Fibroblast of mammary gland (primary cell): ENCODE measurements at regions not wholly inside any gene's neighbourhood (a gene's known extent, or its start where the extent isn't known, plus 50 kb on each side); places are given as distances from the start of the nearest gene placed in this dataset.

Experiments used
- DNase-seq: peaks from one replicate; pipeline ENCODE4 v3.0.0-alpha.2; 2010; ENCODE audit warnings: low read depth
- H3K4me3 ChIP-seq: 2 replicates; pipeline ENCODE4 v1.5.1; 2011; ENCODE audit warnings: low read depth, mild to moderate bottlenecking, low read length, moderate library complexity; ENCODE audit not compliant: control insufficient read depth
- CTCF ChIP-seq: conservative IDR thresholded peaks from 2 replicates; pipeline ENCODE4 v1.5.1; 2011; ENCODE audit warnings: low read depth, low read length, inconsistent platforms; ENCODE audit not compliant: control insufficient read depth, insufficient read depth

GRCh38 chr5:91438871-91439270 is 55.8 kb upstream of the ARRDC3 start:
- no peak overlapping the region for H3K4me3 ChIP-seq
- DNase-seq = no peak
- TF ChIP-seq CTCF = no peak

GRCh38 chr5:91436241-91436640 is 53.1 kb upstream of the ARRDC3 start:
- no peak overlapping the region for H3K4me3 ChIP-seq
- TF ChIP-seq CTCF = no peak
- no peak for DNase-seq

GRCh38 chr5:91434348-91434747 is 51.2 kb upstream of the ARRDC3 start:
- H3K4me3 ChIP-seq = no peak overlapping the region
- TF ChIP-seq CTCF = no peak
- DNase-seq = no peak

GRCh38 chr5:91433861-91434260 is 50.7 kb upstream of the ARRDC3 start:
- DNase-seq = no peak
- H3K4me3 ChIP-seq = no peak overlapping the region
- TF ChIP-seq CTCF = no peak
